ENCODE measurements at regions not wholly inside any gene's neighbourhood (a gene's known extent, or its start where the extent isn't known, plus 50 kb on each side); places are given as distances from the start of the nearest gene placed in this dataset.

DNA sequence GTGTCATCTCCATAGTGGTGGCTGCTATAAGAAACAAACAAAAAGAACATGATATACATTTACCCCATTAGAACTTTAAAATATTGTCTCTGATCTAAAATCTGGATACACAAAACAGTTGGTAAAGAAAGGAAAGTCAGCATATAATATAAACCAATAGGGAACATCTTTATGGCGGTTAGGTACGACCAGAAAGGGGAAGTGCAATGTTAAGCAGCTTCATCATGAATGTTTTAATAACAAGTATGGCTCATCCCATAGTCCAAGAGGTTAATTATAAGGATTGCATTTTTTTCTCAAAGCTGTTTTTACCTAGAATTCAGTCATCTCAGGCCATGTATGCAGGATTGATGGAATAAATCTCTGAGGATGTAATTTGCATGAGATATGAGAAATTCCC is 1869.7 kb downstream of the PCDH7 start:
- no peak for TF ChIP-seq EZH2phosphoT487 (IDR thresholded peaks at IDR 0.05; ENCODE audit: borderline replicate concordance, low read depth, low read length)
- TF ChIP-seq, protein P1, sequence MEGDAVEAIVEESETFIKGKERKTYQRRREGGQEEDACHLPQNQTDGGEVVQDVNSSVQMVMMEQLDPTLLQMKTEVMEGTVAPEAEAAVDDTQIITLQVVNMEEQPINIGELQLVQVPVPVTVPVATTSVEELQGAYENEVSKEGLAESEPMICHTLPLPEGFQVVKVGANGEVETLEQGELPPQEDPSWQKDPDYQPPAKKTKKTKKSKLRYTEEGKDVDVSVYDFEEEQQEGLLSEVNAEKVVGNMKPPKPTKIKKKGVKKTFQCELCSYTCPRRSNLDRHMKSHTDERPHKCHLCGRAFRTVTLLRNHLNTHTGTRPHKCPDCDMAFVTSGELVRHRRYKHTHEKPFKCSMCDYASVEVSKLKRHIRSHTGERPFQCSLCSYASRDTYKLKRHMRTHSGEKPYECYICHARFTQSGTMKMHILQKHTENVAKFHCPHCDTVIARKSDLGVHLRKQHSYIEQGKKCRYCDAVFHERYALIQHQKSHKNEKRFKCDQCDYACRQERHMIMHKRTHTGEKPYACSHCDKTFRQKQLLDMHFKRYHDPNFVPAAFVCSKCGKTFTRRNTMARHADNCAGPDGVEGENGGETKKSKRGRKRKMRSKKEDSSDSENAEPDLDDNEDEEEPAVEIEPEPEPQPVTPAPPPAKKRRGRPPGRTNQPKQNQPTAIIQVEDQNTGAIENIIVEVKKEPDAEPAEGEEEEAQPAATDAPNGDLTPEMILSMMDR (conservative IDR thresholded peaks at IDR 0.05; ENCODE audit: low read length) = no peak
